GM12878 (cell line): ENCODE measurements at regions not wholly inside any gene's neighbourhood (a gene's known extent, or its start where the extent isn't known, plus 50 kb on each side); places are given as distances from the start of the nearest gene placed in this dataset.

Experiments used
- CTCF ChIP-seq, 3 experiments: IDR thresholded peaks in 2 of 3; conservative IDR thresholded peaks in 1 of 3; 2 replicates each; pipeline ENCODE4 v1.5.1; 2011; ENCODE audit warnings: low read depth in 3 of 3, low read length in 3 of 3, mild to moderate bottlenecking in 3 of 3, control low read depth in 2 of 3, moderate library complexity in 2 of 3, inconsistent platforms in 1 of 3, mixed read lengths in 1 of 3; ENCODE audit not compliant: control insufficient read depth in 2 of 3, insufficient read depth in 1 of 3; ENCODE audit errors: extremely low read depth in 1 of 3
- SUZ12 ChIP-seq: fragments of 200-600 bp; sonication (generic); IDR thresholded peaks from one replicate; pipeline ENCODE4 v1.6.1; 2018; ENCODE audit warnings: antibody characterized with exemption, mild to moderate bottlenecking; ENCODE audit not compliant: unreplicated experiment
- ZNF622 ChIP-seq: fragments of 450-650 bp; IDR thresholded peaks from 2 replicates; pipeline ENCODE4 v1.6.1; 2017; ENCODE audit warnings: mild to moderate bottlenecking, inconsistent platforms

- TF ChIP-seq ZNF622 (no peak), CTCF (IDR thresholded peaks at IDR 0.05 in 2 of 3, conservative IDR thresholded peaks at IDR 0.05 in 1 of 3; ENCODE audit: control insufficient read depth in 2 of 3, extremely low read depth in 1 of 3, insufficient read depth in 1 of 3, low read depth in 3 of 3, low read length in 3 of 3) (no peak), SUZ12 (no peak)
Observed at GRCh38 chr4:10831727-10832408, 147.3 kb upstream of the CLNK start.
